GM23338 (cell line): ENCODE measurements at regions not wholly inside any gene's neighbourhood (a gene's known extent, or its start where the extent isn't known, plus 50 kb on each side); places are given as distances from the start of the nearest gene placed in this dataset.

Experiments used
- ATAC-seq: fragments of 200-7000 bp; cut with Tn5 transposase; 3 replicates; pipeline ENCODE4 v1.9.1; 2020
- DNase-seq: peaks from one replicate; pipeline ENCODE4 v3.0.0-alpha.2; 2015; ENCODE audit warnings: low spot score
- H2AFZ ChIP-seq: fragments of 200-600 bp; sonication (generic); 2 replicates; pipeline ENCODE4 v1.8.0; 2016; ENCODE audit warnings: antibody characterized with exemption, mild to moderate bottlenecking, moderate library complexity
- H3F3A ChIP-seq: fragments of 200-600 bp; sonication (generic); replicated peaks from 2 replicates; pipeline ENCODE4 v1.8.0; 2017; ENCODE audit warnings: antibody characterized with exemption, mixed run types, low read depth
- H3K27ac ChIP-seq: fragments of 200-600 bp; sonication (generic); 2 replicates; pipeline ENCODE4 v1.6.1; 2016; ENCODE audit warnings: low read depth
- H3K27me3 ChIP-seq: fragments of 200-600 bp; sonication (generic); 2 replicates; pipeline ENCODE4 v1.8.0; 2016; ENCODE audit warnings: mild to moderate bottlenecking, mixed run types, moderate library complexity; ENCODE audit not compliant: insufficient read depth
- H3K36me3 ChIP-seq: fragments of 200-600 bp; sonication (generic); 2 replicates; pipeline ENCODE4 v1.8.0; 2016; ENCODE audit warnings: mild to moderate bottlenecking; ENCODE audit not compliant: insufficient read depth
- H3K4me1 ChIP-seq: fragments of 200-600 bp; sonication (generic); 2 replicates; pipeline ENCODE4 v1.8.0; 2016; ENCODE audit warnings: mild to moderate bottlenecking, moderate library complexity; ENCODE audit not compliant: insufficient read depth
- H3K4me2 ChIP-seq: fragments of 200-600 bp; sonication (generic); 2 replicates; pipeline ENCODE4 v1.7.1; 2017; ENCODE audit warnings: mixed run types
- H3K4me3 ChIP-seq: fragments of 200-600 bp; sonication (generic); 2 replicates; pipeline ENCODE4 v1.6.1; 2016; ENCODE audit warnings: mixed run types
- H3K79me2 ChIP-seq: fragments of 200-600 bp; sonication (generic); replicated peaks from 2 replicates; pipeline ENCODE4 v1.8.0; 2017; ENCODE audit warnings: mild to moderate bottlenecking; ENCODE audit not compliant: insufficient read depth
- H3K9me2 ChIP-seq: fragments of 200-600 bp; sonication (generic); 2 replicates; pipeline ENCODE4 v1.8.0; 2017; ENCODE audit not compliant: insufficient read depth
- H4K20me1 ChIP-seq: fragments of 200-600 bp; sonication (generic); replicated peaks from 2 replicates; pipeline ENCODE4 v1.8.0; 2017; ENCODE audit warnings: mild to moderate bottlenecking; ENCODE audit not compliant: insufficient read depth
- H3K27ac Mint-ChIP-seq: 2 replicates; pipeline ENCODE4 v1.8.0; 2020; ENCODE audit warnings: inconsistent platforms, mild to moderate bottlenecking, moderate library complexity, mixed read lengths
- H3K27me3 Mint-ChIP-seq: 3 replicates; pipeline ENCODE4 v1.8.0; 2022; ENCODE audit warnings: low read depth, mild to moderate bottlenecking, moderate library complexity, mixed read lengths, inconsistent platforms; ENCODE audit not compliant: insufficient read depth, poor library complexity
- H3K36me3 Mint-ChIP-seq: 3 replicates; pipeline ENCODE4 v1.8.0; 2021; ENCODE audit warnings: low read depth, mild to moderate bottlenecking, inconsistent platforms, moderate library complexity, mixed read lengths
- H3K4me1 Mint-ChIP-seq: 3 replicates; pipeline ENCODE4 v1.8.0; 2020; ENCODE audit warnings: mild to moderate bottlenecking, inconsistent platforms, mixed read lengths
- H3K4me3 Mint-ChIP-seq: 3 replicates; pipeline ENCODE4 v1.8.0; 2021; ENCODE audit warnings: moderate library complexity, mild to moderate bottlenecking, inconsistent platforms, mixed read lengths
- H3K9me3 Mint-ChIP-seq: 3 replicates; pipeline ENCODE4 v1.8.0; 2020; ENCODE audit warnings: moderate library complexity, mild to moderate bottlenecking, inconsistent platforms, mixed read lengths
- CREB1 ChIP-seq: fragments of 250-450 bp; sonication (Bioruptor Pico); IDR thresholded peaks from 2 replicates; pipeline ENCODE4 v1.5.0; 2020; ENCODE audit warnings: low read depth, mild to moderate bottlenecking, moderate library complexity
- EZH2 ChIP-seq: fragments of 200-600 bp; sonication (generic); IDR thresholded peaks from one replicate; pipeline ENCODE4 v1.8.0; 2017; ENCODE audit warnings: antibody characterized with exemption, mild to moderate bottlenecking, low read depth; ENCODE audit not compliant: unreplicated experiment
- JUNB ChIP-seq: IDR thresholded peaks from one replicate; pipeline ENCODE4 v1.6.1; 2016; ENCODE audit warnings: antibody characterized with exemption; ENCODE audit not compliant: unreplicated experiment
- NANOG ChIP-seq: IDR thresholded peaks from 2 replicates; pipeline ENCODE4 v1.6.1; 2016; ENCODE audit warnings: antibody characterized with exemption, borderline replicate concordance
- POLR2AphosphoS5 ChIP-seq: IDR thresholded peaks from 2 replicates; pipeline ENCODE4 v1.6.1; 2016; ENCODE audit warnings: antibody characterized with exemption, low read depth
- REST ChIP-seq: IDR thresholded peaks from one replicate; pipeline ENCODE4 v1.6.1; 2018; ENCODE audit warnings: antibody characterized with exemption; ENCODE audit not compliant: unreplicated experiment
- ZNF114 ChIP-seq: fragments of 250-450 bp; sonication (Bioruptor Pico); IDR thresholded peaks from 2 replicates; pipeline ENCODE4 v1.5.0; 2020; ENCODE audit warnings: mild to moderate bottlenecking, moderate library complexity
- ZNF331 ChIP-seq: fragments of 250-450 bp; sonication (Bioruptor Pico); IDR thresholded peaks from 2 replicates; pipeline ENCODE4 v1.5.0; 2020; ENCODE audit warnings: low read depth, mild to moderate bottlenecking, moderate library complexity
- TF ChIP-seq, protein P1 (sequence below), 2 experiments: fragments of 200-600 bp in 1 of 2; sonication (generic) in 1 of 2; conservative IDR thresholded peaks; 2 replicates each; pipeline versions ENCODE4 v1.5.1 to v1.6.1; 2016 to 2017; ENCODE audit warnings: antibody characterized with exemption in 2 of 2, low read depth in 2 of 2, mild to moderate bottlenecking in 2 of 2, moderate library complexity in 1 of 2

DNA sequence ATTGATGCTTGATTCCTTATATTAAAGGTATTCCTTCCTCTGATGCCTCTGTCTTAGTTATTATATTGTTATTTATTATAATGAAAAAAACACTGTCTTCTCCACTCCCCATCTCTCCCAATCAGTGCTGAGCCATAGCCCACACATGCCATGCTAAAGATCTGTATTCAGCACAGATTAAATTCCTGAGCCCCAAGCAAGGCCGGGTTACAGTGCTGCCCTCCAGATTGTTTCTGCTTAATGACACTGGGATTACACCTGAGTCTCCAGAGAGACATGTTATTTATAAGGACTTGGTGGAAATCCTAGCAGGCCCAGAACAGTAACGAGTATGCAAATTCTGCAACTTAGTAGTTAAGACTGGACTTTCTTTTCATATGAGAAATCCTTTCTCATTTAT, 305.9 kb upstream of the UMPS start:
- H3K79me2 ChIP-seq: no peaks in the 10 kb centered on the region
- H4K20me1 ChIP-seq: no peaks in the 10 kb centered on the region
- H3K36me3 ChIP-seq: no peaks in the 10 kb centered on the region
- no peak overlapping the region for H3K4me2 ChIP-seq
- no peaks in the 10 kb centered on the region; the same call in 1 of the 2 replicates for H3K4me1 ChIP-seq
- no peak for ATAC-seq
- Mint-ChIP-seq H3K36me3 (no peaks in the 10 kb centered on the region), H3K27me3 (no peaks in the 10 kb centered on the region), H3K4me1 (peaks cover 2% of the 10 kb centered on the region; the same call in 1 of the 3 replicates), H3K4me3 (no peak overlapping the region), H3K9me3 (no peaks in the 10 kb centered on the region), H3K27ac (no peak overlapping the region)
- H3K27me3 ChIP-seq: no peaks in the 10 kb centered on the region
- no peak overlapping the region for H3K27ac ChIP-seq
- H3F3A ChIP-seq: no peaks in the 10 kb centered on the region
- H3K4me3 ChIP-seq: no peak overlapping the region
- no peak for DNase-seq
- peaks cover 4% of the 10 kb centered on the region; the same call in 1 of the 2 replicates for H3K9me2 ChIP-seq
- H2AFZ ChIP-seq: no peak overlapping the region
- TF ChIP-seq NANOG: no peak
- TF ChIP-seq POLR2AphosphoS5: no peak
- no peak for TF ChIP-seq JUNB

DNA sequence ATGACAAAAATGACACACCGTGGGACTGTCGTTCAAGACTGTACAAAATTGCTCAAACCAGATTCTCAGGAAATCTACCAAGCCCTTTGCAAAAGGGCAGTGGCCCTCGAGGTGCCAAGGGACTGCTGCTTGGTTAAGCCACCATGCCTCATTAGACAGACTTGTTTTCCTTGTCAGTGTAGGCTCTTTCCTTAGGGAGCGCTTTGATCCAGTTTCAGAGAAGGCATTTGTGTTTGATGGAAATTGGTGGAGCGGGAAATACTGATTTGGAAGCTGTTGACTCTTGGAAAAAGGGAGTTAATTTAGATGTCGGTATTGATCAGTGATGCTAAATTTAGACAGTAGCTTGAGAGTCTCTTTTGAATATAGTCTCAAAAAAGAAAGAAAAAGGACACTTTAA, 304.3 kb upstream of the UMPS start:
- H3K36me3 Mint-ChIP-seq: no peaks in the 10 kb centered on the region
- Histone ChIP-seq H3K36me3 (no peaks in the 10 kb centered on the region), H4K20me1 (no peaks in the 10 kb centered on the region), H3K79me2 (no peaks in the 10 kb centered on the region), H3K27me3 (no peaks in the 10 kb centered on the region), H3F3A (no peaks in the 10 kb centered on the region), H2AFZ (no peak overlapping the region), H3K9me2 (peaks cover 4% of the 10 kb centered on the region; the same call in 1 of the 2 replicates), H3K4me3 (no peak overlapping the region), H3K4me2 (no peak overlapping the region), H3K4me1 (no peaks in the 10 kb centered on the region; the same call in 1 of the 2 replicates), H3K27ac (no peak overlapping the region)
- no peaks in the 10 kb centered on the region for H3K27me3 Mint-ChIP-seq
- H3K4me1 Mint-ChIP-seq: peaks cover 2% of the 10 kb centered on the region; the same call in 1 of the 3 replicates
- ATAC-seq (no peak), DNase-seq (no peak)
- no peaks in the 10 kb centered on the region for H3K9me3 Mint-ChIP-seq
- no peak overlapping the region for H3K27ac Mint-ChIP-seq
- no peak overlapping the region for H3K4me3 Mint-ChIP-seq
- TF ChIP-seq JUNB (no peak), EZH2 (no peak), NANOG (no peak), CREB1 (CRISPR knock-in tag) (no peak), ZNF114 (no peak), POLR2AphosphoS5 (no peak), ZNF331 (CRISPR knock-in tag) (no peak), REST (no peak)
- TF ChIP-seq, protein P1, sequence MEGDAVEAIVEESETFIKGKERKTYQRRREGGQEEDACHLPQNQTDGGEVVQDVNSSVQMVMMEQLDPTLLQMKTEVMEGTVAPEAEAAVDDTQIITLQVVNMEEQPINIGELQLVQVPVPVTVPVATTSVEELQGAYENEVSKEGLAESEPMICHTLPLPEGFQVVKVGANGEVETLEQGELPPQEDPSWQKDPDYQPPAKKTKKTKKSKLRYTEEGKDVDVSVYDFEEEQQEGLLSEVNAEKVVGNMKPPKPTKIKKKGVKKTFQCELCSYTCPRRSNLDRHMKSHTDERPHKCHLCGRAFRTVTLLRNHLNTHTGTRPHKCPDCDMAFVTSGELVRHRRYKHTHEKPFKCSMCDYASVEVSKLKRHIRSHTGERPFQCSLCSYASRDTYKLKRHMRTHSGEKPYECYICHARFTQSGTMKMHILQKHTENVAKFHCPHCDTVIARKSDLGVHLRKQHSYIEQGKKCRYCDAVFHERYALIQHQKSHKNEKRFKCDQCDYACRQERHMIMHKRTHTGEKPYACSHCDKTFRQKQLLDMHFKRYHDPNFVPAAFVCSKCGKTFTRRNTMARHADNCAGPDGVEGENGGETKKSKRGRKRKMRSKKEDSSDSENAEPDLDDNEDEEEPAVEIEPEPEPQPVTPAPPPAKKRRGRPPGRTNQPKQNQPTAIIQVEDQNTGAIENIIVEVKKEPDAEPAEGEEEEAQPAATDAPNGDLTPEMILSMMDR (conservative IDR thresholded peaks at IDR 0.05; ENCODE audit: low read depth in 2 of 2): no peak
